WTC11 (cell line): ENCODE measurements at regions not wholly inside any gene's neighbourhood (a gene's known extent, or its start where the extent isn't known, plus 50 kb on each side); places are given as distances from the start of the nearest gene placed in this dataset.

Source experiments
- ATAC-seq: fragments of 200-7000 bp; cut with Tn5 transposase; 2 replicates; pipeline ENCODE4 v1.10.0; 2021; ENCODE audit warnings: mild to moderate bottlenecking, moderate library complexity
- CTCF ChIA-PET: fragments of 300-600 bp; sonication (Branson Sonifier 250); formaldehyde crosslinking; loops from one replicate; lab custom pipeline; 2021; ENCODE audit warnings: antibody characterized with exemption; lab: Charles Lee
- POLR2A ChIA-PET: fragments of 350-600 bp; sonication (Branson Sonifier 250); formaldehyde crosslinking; loops from one replicate; lab custom pipeline; 2021; ENCODE audit warnings: antibody characterized with exemption; lab: Charles Lee
- DNase-seq: peaks from one replicate; pipeline ENCODE4 v3.0.0; 2021; ENCODE audit warnings: low spot score
- H3K27ac Mint-ChIP-seq: 2 replicates; pipeline ENCODE4 v1.8.0; 2021; ENCODE audit warnings: mixed read lengths
- H3K27me3 Mint-ChIP-seq: 2 replicates; pipeline ENCODE4 v1.8.0; 2021; ENCODE audit warnings: low read depth, mild to moderate bottlenecking, moderate library complexity, mixed read lengths
- H3K36me3 Mint-ChIP-seq: 2 replicates; pipeline ENCODE4 v1.8.0; 2021; ENCODE audit warnings: mixed read lengths
- H3K4me1 Mint-ChIP-seq: 2 replicates; pipeline ENCODE4 v1.8.0; 2022; ENCODE audit warnings: mixed read lengths
- H3K4me3 Mint-ChIP-seq: 2 replicates; pipeline ENCODE4 v1.8.0; 2021; ENCODE audit warnings: mild to moderate bottlenecking, moderate library complexity, mixed read lengths
- H3K9me3 Mint-ChIP-seq: 2 replicates; pipeline ENCODE4 v1.8.0; 2021; ENCODE audit warnings: mixed read lengths
- AFF4 ChIP-seq: sonication (generic); formaldehyde crosslinking; IDR thresholded peaks from 2 replicates; pipeline ENCODE4 v1.8.1; 2023; ENCODE audit warnings: mild to moderate bottlenecking, missing genetic modification reagents, borderline replicate concordance
- ATF1 ChIP-seq: sonication (generic); formaldehyde crosslinking; IDR thresholded peaks from 2 replicates; pipeline ENCODE4 v1.8.1; 2023; ENCODE audit warnings: mild to moderate bottlenecking, moderate library complexity, missing genetic modification reagents
- ATF3 ChIP-seq: sonication (generic); formaldehyde crosslinking; conservative IDR thresholded peaks from 2 replicates; pipeline ENCODE4 v1.8.1; 2022; ENCODE audit warnings: mild to moderate bottlenecking, missing genetic modification reagents
- ATF6 ChIP-seq: sonication (generic); formaldehyde crosslinking; IDR thresholded peaks from 2 replicates; pipeline ENCODE4 v1.8.1; 2023; ENCODE audit warnings: mild to moderate bottlenecking, missing genetic modification reagents
- CDX4 ChIP-seq: fragments of 250-450 bp; sonication (Bioruptor Pico); IDR thresholded peaks from 2 replicates; pipeline ENCODE4 v1.9.0; 2021; ENCODE audit warnings: moderate library complexity, mild to moderate bottlenecking, inconsistent platforms, borderline replicate concordance
- CREB1 ChIP-seq: sonication (generic); formaldehyde crosslinking; IDR thresholded peaks from 2 replicates; pipeline ENCODE4 v1.8.0; 2023; ENCODE audit warnings: mild to moderate bottlenecking, missing genetic modification reagents
- E2F5 ChIP-seq: sonication (generic); formaldehyde crosslinking; IDR thresholded peaks from 2 replicates; pipeline ENCODE4 v1.8.1; 2022; ENCODE audit warnings: mild to moderate bottlenecking, moderate library complexity, missing genetic modification reagents
- JUN ChIP-seq: sonication (generic); formaldehyde crosslinking; IDR thresholded peaks from 2 replicates; pipeline ENCODE4 v1.8.0; 2023; ENCODE audit warnings: mild to moderate bottlenecking, missing genetic modification reagents
- MAX ChIP-seq: sonication (generic); formaldehyde crosslinking; IDR thresholded peaks from 2 replicates; pipeline ENCODE4 v1.8.0; 2022; ENCODE audit warnings: mild to moderate bottlenecking, missing genetic modification reagents
- MXD4 ChIP-seq: fragments of 250-450 bp; sonication (Bioruptor Pico); IDR thresholded peaks from 2 replicates; pipeline ENCODE4 v1.8.0; 2021; ENCODE audit warnings: mild to moderate bottlenecking, moderate library complexity, borderline replicate concordance
- PRDM15 ChIP-seq: sonication (generic); formaldehyde crosslinking; IDR thresholded peaks from 2 replicates; pipeline ENCODE4 v1.8.0; 2022; ENCODE audit warnings: missing genetic modification reagents
- USF2 ChIP-seq: sonication (generic); formaldehyde crosslinking; IDR thresholded peaks from 2 replicates; pipeline ENCODE4 v1.8.1; 2023; ENCODE audit warnings: mild to moderate bottlenecking, missing genetic modification reagents, moderate library complexity
- ZNF138 ChIP-seq: sonication (generic); formaldehyde crosslinking; conservative IDR thresholded peaks from 2 replicates; pipeline ENCODE4 v1.8.1; 2022; ENCODE audit warnings: mild to moderate bottlenecking, moderate library complexity, missing genetic modification reagents
- ZNF263 ChIP-seq: sonication (generic); formaldehyde crosslinking; IDR thresholded peaks from 2 replicates; pipeline ENCODE4 v1.8.1; 2022; ENCODE audit warnings: low read depth, mild to moderate bottlenecking, moderate library complexity, missing genetic modification reagents
- ZSCAN18 ChIP-seq: fragments of 250-450 bp; sonication (Bioruptor Pico); IDR thresholded peaks from 2 replicates; pipeline ENCODE4 v2.1.2; 2022; ENCODE audit warnings: mild to moderate bottlenecking, moderate library complexity

GRCh38 chr3:59450946-59451763 lies 401.3 kb upstream of the CFAP20DC start:
- Mint-ChIP-seq H3K27ac (no peak overlapping the region), H3K4me1 (no peaks in the 10 kb centered on the region), H3K4me3 (no peak overlapping the region), H3K36me3 (no peaks in the 10 kb centered on the region), H3K9me3 (no peaks in the 10 kb centered on the region), H3K27me3 (peaks cover 34% of the 10 kb centered on the region)
- TF ChIP-seq JUN (no peak), CREB1 (CRISPR knock-in tag) (no peak), ATF1 (CRISPR knock-in tag) (no peak), PRDM15 (CRISPR knock-in tag) (no peak), MXD4 (CRISPR knock-in tag) (no peak), ATF3 (CRISPR knock-in tag) (no peak)
- ChIA-PET POLR2A (no interaction called here), CTCF (no interaction called here)
- DNase-seq (no peak), ATAC-seq (no peak)

GRCh38 chr3:59450437-59450836 lies 400.6 kb upstream of the CFAP20DC start:
- CTCF ChIA-PET = no interaction called here
- no peaks in the 10 kb centered on the region for H3K4me1 Mint-ChIP-seq
- DNase-seq (no peak), ATAC-seq (no peak)
- H3K4me3 Mint-ChIP-seq = no peak overlapping the region
- H3K27me3 Mint-ChIP-seq = peaks cover 41% of the 10 kb centered on the region
- POLR2A ChIA-PET = no interaction called here
- no peak overlapping the region for H3K27ac Mint-ChIP-seq
- no peak for TF ChIP-seq ZNF138 (CRISPR knock-in tag)
- no peak for TF ChIP-seq ZNF263 (CRISPR knock-in tag)
- no peak for TF ChIP-seq USF2
- TF ChIP-seq ZSCAN18 (CRISPR knock-in tag) = no peak
- no peak for TF ChIP-seq E2F5 (CRISPR knock-in tag)
- no peak for TF ChIP-seq ATF6
- no peak for TF ChIP-seq AFF4 (CRISPR knock-in tag)
- TF ChIP-seq MAX = no peak
- no peak for TF ChIP-seq CDX4 (CRISPR knock-in tag)
- H3K9me3 Mint-ChIP-seq = no peaks in the 10 kb centered on the region
- H3K36me3 Mint-ChIP-seq = no peaks in the 10 kb centered on the region
